ENCODE measurements at regions not wholly inside any gene's neighbourhood (a gene's known extent, or its start where the extent isn't known, plus 50 kb on each side); places are given as distances from the start of the nearest gene placed in this dataset.

DNA sequence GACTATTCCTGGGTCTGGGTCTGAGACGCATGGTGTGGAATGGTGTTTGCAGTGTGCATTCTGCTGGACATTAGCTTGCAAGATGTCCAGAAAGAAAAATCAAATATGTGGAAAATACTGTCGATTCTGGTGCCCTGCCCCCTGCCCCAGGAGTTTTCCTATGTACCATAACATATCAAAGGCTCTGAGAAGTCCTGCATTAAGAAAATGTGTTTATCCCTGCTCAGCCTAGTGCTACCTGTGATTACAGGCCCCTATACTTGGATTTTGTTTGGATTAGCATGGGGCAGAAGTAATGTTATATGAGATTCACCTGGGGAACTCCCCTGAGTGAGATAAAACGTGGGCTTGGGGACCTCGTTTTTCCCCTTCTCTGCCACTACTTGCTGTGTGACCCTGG, 325.0 kb downstream of the CBLN1 start:
- Histone ChIP-seq H3F3A (replicated peaks; ENCODE audit: insufficient read depth) (no peaks in the 10 kb centered on the region), H3K79me2 (ENCODE audit: insufficient read depth) (no peaks in the 10 kb centered on the region), H4K20me1 (ENCODE audit: insufficient read depth) (no peaks in the 10 kb centered on the region), H3K9me2 (no peaks in the 10 kb centered on the region), H3K4me1 (ENCODE audit: control insufficient read depth in 1 of 2, insufficient read depth in 2 of 2, low read depth in 1 of 2, low read length in 1 of 2) (no peaks in the 10 kb centered on the region; a peak in 1 of 4 replicates), H3K9ac (no peak overlapping the region), H3K9me3 (no peaks in the 10 kb centered on the region), H3K4me2 (no peak overlapping the region), H3K4me3 (ENCODE audit: low read depth in 2 of 2, low read length in 1 of 2) (no peak overlapping the region), H3K27me3 (ENCODE audit: insufficient read depth) (no peaks in the 10 kb centered on the region), H2AFZ (ENCODE audit: low read depth) (no peak overlapping the region), H3K27ac (ENCODE audit: low read depth in 2 of 2, low read length in 1 of 2) (no peak overlapping the region), H3K36me3 (replicated peaks in 1 of 2; ENCODE audit: control insufficient read depth in 1 of 2, insufficient read depth in 2 of 2, low read length in 1 of 2) (no peaks in the 10 kb centered on the region)
- CTCF ChIA-PET, result no interaction called here
- TF ChIP-seq RAD21 (IDR thresholded peaks at IDR 0.05; ENCODE audit: low read length) (no peak), NFIC (IDR thresholded peaks at IDR 0.05; ENCODE audit: borderline replicate concordance) (no peak), SMC3 (IDR thresholded peaks at IDR 0.05; ENCODE audit: low read depth, low read length) (no peak), ELF1 (IDR thresholded peaks at IDR 0.05) (no peak), FOXJ3 (CRISPR knock-in tag; IDR thresholded peaks at IDR 0.05) (no peak), EP300 (IDR thresholded peaks at IDR 0.05; ENCODE audit: borderline replicate concordance in 1 of 2, low read depth in 1 of 2, low read length in 1 of 2) (no peak), CHD2 (IDR thresholded peaks at IDR 0.05; ENCODE audit: low read length, partially characterized antibody) (no peak), TEAD4 (IDR thresholded peaks at IDR 0.05; ENCODE audit: borderline replicate concordance, insufficient read depth) (no peak), POLR2AphosphoS5 (IDR thresholded peaks at IDR 0.05; ENCODE audit: low read depth, low read length) (no peak), GABPA (IDR thresholded peaks at IDR 0.05; ENCODE audit: low read depth) (no peak), YY1 (IDR thresholded peaks at IDR 0.05; ENCODE audit: low read depth) (no peak), TCF12 (IDR thresholded peaks at IDR 0.05) (no peak), SIN3A (IDR thresholded peaks at IDR 0.05; ENCODE audit: borderline replicate concordance, low read depth, low read length) (no peak), JUND (IDR thresholded peaks at IDR 0.05) (no peak), TAF1 (IDR thresholded peaks at IDR 0.05; ENCODE audit: borderline replicate concordance, low read depth, low read length) (no peak)
- TF ChIP-seq, protein P1, sequence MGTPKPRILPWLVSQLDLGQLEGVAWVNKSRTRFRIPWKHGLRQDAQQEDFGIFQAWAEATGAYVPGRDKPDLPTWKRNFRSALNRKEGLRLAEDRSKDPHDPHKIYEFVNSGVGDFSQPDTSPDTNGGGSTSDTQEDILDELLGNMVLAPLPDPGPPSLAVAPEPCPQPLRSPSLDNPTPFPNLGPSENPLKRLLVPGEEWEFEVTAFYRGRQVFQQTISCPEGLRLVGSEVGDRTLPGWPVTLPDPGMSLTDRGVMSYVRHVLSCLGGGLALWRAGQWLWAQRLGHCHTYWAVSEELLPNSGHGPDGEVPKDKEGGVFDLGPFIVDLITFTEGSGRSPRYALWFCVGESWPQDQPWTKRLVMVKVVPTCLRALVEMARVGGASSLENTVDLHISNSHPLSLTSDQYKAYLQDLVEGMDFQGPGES (IDR thresholded peaks at IDR 0.05; ENCODE audit: low read depth, low read length), result no peak
- TF ChIP-seq, protein P2, sequence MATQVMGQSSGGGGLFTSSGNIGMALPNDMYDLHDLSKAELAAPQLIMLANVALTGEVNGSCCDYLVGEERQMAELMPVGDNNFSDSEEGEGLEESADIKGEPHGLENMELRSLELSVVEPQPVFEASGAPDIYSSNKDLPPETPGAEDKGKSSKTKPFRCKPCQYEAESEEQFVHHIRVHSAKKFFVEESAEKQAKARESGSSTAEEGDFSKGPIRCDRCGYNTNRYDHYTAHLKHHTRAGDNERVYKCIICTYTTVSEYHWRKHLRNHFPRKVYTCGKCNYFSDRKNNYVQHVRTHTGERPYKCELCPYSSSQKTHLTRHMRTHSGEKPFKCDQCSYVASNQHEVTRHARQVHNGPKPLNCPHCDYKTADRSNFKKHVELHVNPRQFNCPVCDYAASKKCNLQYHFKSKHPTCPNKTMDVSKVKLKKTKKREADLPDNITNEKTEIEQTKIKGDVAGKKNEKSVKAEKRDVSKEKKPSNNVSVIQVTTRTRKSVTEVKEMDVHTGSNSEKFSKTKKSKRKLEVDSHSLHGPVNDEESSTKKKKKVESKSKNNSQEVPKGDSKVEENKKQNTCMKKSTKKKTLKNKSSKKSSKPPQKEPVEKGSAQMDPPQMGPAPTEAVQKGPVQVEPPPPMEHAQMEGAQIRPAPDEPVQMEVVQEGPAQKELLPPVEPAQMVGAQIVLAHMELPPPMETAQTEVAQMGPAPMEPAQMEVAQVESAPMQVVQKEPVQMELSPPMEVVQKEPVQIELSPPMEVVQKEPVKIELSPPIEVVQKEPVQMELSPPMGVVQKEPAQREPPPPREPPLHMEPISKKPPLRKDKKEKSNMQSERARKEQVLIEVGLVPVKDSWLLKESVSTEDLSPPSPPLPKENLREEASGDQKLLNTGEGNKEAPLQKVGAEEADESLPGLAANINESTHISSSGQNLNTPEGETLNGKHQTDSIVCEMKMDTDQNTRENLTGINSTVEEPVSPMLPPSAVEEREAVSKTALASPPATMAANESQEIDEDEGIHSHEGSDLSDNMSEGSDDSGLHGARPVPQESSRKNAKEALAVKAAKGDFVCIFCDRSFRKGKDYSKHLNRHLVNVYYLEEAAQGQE (IDR thresholded peaks at IDR 0.05; ENCODE audit: low read depth, low read length), result no peak
- TF ChIP-seq, protein P3, sequence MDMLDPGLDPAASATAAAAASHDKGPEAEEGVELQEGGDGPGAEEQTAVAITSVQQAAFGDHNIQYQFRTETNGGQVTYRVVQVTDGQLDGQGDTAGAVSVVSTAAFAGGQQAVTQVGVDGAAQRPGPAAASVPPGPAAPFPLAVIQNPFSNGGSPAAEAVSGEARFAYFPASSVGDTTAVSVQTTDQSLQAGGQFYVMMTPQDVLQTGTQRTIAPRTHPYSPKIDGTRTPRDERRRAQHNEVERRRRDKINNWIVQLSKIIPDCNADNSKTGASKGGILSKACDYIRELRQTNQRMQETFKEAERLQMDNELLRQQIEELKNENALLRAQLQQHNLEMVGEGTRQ (IDR thresholded peaks at IDR 0.05; ENCODE audit: borderline replicate concordance, low read depth, low read length), result no peak
- TF ChIP-seq, protein P4, sequence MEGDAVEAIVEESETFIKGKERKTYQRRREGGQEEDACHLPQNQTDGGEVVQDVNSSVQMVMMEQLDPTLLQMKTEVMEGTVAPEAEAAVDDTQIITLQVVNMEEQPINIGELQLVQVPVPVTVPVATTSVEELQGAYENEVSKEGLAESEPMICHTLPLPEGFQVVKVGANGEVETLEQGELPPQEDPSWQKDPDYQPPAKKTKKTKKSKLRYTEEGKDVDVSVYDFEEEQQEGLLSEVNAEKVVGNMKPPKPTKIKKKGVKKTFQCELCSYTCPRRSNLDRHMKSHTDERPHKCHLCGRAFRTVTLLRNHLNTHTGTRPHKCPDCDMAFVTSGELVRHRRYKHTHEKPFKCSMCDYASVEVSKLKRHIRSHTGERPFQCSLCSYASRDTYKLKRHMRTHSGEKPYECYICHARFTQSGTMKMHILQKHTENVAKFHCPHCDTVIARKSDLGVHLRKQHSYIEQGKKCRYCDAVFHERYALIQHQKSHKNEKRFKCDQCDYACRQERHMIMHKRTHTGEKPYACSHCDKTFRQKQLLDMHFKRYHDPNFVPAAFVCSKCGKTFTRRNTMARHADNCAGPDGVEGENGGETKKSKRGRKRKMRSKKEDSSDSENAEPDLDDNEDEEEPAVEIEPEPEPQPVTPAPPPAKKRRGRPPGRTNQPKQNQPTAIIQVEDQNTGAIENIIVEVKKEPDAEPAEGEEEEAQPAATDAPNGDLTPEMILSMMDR (IDR thresholded peaks at IDR 0.05), result no peak
- TF ChIP-seq, protein P5, sequence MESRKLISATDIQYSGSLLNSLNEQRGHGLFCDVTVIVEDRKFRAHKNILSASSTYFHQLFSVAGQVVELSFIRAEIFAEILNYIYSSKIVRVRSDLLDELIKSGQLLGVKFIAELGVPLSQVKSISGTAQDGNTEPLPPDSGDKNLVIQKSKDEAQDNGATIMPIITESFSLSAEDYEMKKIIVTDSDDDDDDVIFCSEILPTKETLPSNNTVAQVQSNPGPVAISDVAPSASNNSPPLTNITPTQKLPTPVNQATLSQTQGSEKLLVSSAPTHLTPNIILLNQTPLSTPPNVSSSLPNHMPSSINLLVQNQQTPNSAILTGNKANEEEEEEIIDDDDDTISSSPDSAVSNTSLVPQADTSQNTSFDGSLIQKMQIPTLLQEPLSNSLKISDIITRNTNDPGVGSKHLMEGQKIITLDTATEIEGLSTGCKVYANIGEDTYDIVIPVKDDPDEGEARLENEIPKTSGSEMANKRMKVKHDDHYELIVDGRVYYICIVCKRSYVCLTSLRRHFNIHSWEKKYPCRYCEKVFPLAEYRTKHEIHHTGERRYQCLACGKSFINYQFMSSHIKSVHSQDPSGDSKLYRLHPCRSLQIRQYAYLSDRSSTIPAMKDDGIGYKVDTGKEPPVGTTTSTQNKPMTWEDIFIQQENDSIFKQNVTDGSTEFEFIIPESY (IDR thresholded peaks at IDR 0.05; ENCODE audit: borderline replicate concordance, low read depth), result no peak
- WGBS (ENCODE audit: low lambda C conversion rate), result 25% methylated on average over 4 of the region's 4 CpGs
- DNase-seq, result no peak
- POLR2A ChIA-PET, result no interaction called here
